GM12874 (cell line): ENCODE measurements at regions not wholly inside any gene's neighbourhood (a gene's known extent, or its start where the extent isn't known, plus 50 kb on each side); places are given as distances from the start of the nearest gene placed in this dataset.

Experiments used
- CTCF ChIP-seq: IDR thresholded peaks from 2 replicates; pipeline ENCODE4 v1.5.1; 2011; ENCODE audit warnings: low read depth, mild to moderate bottlenecking, control low read depth, low read length, moderate library complexity; ENCODE audit not compliant: insufficient read depth

- no peak for TF ChIP-seq CTCF
Observed at GRCh38 chr4:123731035-123731434, 334.4 kb downstream of the SPRY1 start.

DNA sequence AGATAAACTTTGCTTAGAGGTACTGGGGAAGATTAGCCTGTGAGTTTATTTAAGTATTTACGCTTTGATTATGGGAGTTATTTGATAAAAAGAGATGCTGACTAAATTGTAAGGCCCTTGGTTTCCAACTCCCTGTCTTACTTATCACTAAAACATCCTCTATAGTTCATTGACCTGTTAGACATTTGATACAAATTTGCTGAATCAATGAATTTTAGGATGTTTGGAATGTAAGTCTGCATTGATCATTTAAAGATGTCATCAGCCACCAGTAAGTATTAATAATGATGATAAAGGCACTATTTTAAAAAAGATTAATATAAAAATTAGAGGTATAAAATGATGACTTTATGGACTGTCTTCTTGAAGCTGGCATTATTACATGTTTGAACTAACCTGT, 340.6 kb downstream of the SPRY1 start:
- no peak for TF ChIP-seq CTCF

DNA sequence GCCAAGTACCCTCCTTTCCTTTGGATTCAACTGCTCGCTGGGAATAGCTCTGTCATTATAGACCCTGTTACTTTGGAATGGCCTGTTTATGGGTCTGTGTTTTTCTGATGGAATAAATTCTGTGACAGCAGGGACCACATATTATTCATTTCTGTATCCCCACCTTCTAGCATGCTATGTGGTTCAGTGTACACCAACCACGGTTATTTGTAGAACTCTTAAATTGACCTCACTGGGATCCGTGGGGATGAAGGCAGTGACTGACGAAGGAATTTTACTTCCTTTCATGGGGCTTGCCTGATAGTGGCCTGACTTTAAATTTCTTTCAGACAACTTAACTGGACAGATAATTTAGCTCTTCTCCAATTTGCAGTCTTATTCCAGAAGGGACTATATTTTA, 343.2 kb downstream of the SPRY1 start:
- no peak for TF ChIP-seq CTCF

GRCh38 chr4:123740236-123740635, 343.6 kb downstream of the SPRY1 start:
- TF ChIP-seq CTCF = no peak

DNA sequence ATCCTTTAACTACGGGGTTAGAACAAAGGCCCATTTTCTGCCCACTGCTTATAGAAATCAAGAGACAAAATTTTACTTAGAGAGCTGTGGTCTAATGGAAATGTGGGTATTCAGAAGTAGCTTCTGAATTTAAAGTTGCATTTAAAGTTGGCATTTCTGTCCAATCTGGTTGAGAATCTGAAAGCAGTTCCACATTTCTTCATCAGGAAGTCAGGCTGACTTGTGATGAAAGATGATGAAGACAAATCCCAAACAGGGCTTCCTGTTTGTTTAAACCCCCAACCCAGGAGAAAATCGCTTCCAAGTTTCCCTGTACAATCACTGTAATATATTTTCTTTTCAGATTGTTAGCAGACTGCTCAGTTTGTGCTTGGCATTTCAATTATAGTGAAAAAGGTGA, 345.3 kb downstream of the SPRY1 start:
- no peak for TF ChIP-seq CTCF

GRCh38 chr4:123743848-123744247, 347.3 kb downstream of the SPRY1 start:
- no peak for TF ChIP-seq CTCF

DNA sequence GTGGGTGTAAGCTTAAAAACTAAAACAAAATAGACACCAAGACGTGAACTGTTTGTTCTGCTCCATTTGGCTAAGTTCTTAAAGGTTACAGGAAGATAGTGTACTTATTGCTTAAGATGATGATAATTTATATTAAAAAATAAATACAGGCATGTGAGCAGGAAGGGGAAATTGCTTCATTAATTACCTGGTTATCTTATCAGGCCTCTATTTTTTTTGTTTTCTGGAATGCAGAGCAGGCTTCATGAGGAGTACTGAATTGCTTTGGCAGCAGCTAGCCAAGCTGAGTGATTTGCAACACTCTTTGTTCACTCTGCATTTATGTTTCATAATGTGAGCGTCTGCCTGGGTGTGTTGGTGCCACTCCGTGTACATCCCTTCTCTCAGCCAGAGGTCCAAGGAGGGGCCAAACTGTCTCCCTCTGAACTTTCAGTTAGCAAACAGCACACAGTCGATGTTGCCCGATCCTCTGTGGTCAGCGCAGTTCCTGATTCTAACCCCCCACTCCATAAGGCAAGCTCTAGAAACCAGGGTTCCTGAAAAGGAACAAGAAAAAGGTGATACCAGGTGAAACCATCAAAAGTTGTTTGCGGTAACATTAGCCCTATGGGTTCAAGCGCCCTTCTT, 348.2 kb downstream of the SPRY1 start:
- TF ChIP-seq CTCF = no peak

DNA sequence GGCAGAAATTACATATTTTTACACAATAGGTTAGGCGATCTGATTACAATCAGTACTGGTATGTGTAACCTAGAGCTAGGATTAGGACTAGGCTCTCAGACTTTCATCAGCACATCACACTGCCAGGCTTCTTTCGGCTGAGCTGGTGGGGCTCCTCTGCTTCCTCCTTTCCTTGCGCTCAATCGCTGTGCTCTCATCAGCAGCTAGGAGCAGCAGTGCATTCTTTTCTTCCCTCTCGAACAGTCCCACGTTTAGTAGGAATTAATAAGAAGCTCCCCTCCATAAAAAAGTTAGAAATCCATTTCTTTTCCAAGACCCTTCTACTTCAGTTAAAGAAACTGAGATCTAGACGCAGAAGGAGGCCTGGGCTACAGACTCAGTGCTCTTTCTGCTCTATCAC, 350.4 kb downstream of the SPRY1 start:
- no peak for TF ChIP-seq CTCF
